HG03342 (cell line): ENCODE measurements at regions not wholly inside any gene's neighbourhood (a gene's known extent, or its start where the extent isn't known, plus 50 kb on each side); places are given as distances from the start of the nearest gene placed in this dataset.

Experiments used
- ATAC-seq: cut with Tn5 transposase; IDR thresholded peaks from one replicate; pipeline ENCODE4 v1.9.1; 2021; ENCODE audit warnings: mild to moderate bottlenecking, moderate library complexity; ENCODE audit not compliant: unreplicated experiment

GRCh38 chr13:99652141-99652540 lies 150.9 kb downstream of the TM9SF2 start:
- no peak for ATAC-seq

GRCh38 chr13:99651016-99651415 lies 149.7 kb downstream of the TM9SF2 start:
- ATAC-seq, result no peak

GRCh38 chr13:99650410-99650809 lies 149.1 kb downstream of the TM9SF2 start:
- no peak for ATAC-seq

GRCh38 chr13:99648927-99649326 lies 147.7 kb downstream of the TM9SF2 start:
- ATAC-seq, result no peak

- ATAC-seq, result no peak
These were observed 146.9 kb downstream of the TM9SF2 start for GRCh38 chr13:99648066-99648665.

GRCh38 chr13:99647596-99647985 lies 146.3 kb downstream of the TM9SF2 start:
- ATAC-seq, result no peak

GRCh38 chr13:99646866-99647595 lies 145.8 kb downstream of the TM9SF2 start:
- ATAC-seq, result no peak

GRCh38 chr13:99642841-99643240 lies 141.6 kb downstream of the TM9SF2 start:
- ATAC-seq, result no peak

- no peak for ATAC-seq
These were observed 140.7 kb downstream of the TM9SF2 start for GRCh38 chr13:99642006-99642405.

- ATAC-seq, result no peak
These were observed 139.0 kb downstream of the TM9SF2 start for GRCh38 chr13:99640260-99640659.

- ATAC-seq, result no peak
These were observed 137.9 kb downstream of the TM9SF2 start for GRCh38 chr13:99639126-99639525.

- ATAC-seq, result peak; percentile 87
These were observed 135.6 kb downstream of the TM9SF2 start for GRCh38 chr13:99636728-99637353.

- no peak for ATAC-seq
These were observed 135.0 kb downstream of the TM9SF2 start for GRCh38 chr13:99636306-99636705.

GRCh38 chr13:99634672-99635071 lies 133.4 kb downstream of the TM9SF2 start:
- ATAC-seq, result no peak

GRCh38 chr13:99630269-99630898 lies 129.1 kb downstream of the TM9SF2 start:
- no peak for ATAC-seq

- ATAC-seq, result no peak
These were observed 128.4 kb downstream of the TM9SF2 start for GRCh38 chr13:99629641-99630040.

- ATAC-seq, result no peak
These were observed 127.2 kb downstream of the TM9SF2 start for GRCh38 chr13:99628442-99628841.

- no peak for ATAC-seq
These were observed 125.3 kb downstream of the TM9SF2 start for GRCh38 chr13:99626461-99627082.

- ATAC-seq, result no peak
These were observed 123.8 kb downstream of the TM9SF2 start for GRCh38 chr13:99624936-99625540.

- ATAC-seq, result no peak
These were observed 119.5 kb downstream of the TM9SF2 start for GRCh38 chr13:99620806-99621205.

- ATAC-seq, result no peak
These were observed 117.9 kb downstream of the TM9SF2 start for GRCh38 chr13:99619207-99619606.
